A673 (cell line): ENCODE measurements at regions not wholly inside any gene's neighbourhood (a gene's known extent, or its start where the extent isn't known, plus 50 kb on each side); places are given as distances from the start of the nearest gene placed in this dataset.
A peak's percentile ranks its signal among the peaks of the same experiment; 100 is the strongest.

Source experiments
- BruUV-seq: library from RNA; stranded (reverse); fragments of 400-500 nt; replicated peaks from 2 replicates; lab custom pipeline; 2021; lab: Mats Ljungman, UMichigan
- CTCF ChIA-PET: fragments of 300-600 bp; sonication (Branson Sonifier 250); formaldehyde crosslinking; loops from one replicate; lab custom pipeline; 2022; ENCODE audit warnings: antibody characterized with exemption; lab: Charles Lee
- POLR2A ChIA-PET: fragments of 300-600 bp; sonication (Branson Sonifier 250); formaldehyde crosslinking; loops from one replicate; lab custom pipeline; 2022; ENCODE audit warnings: antibody characterized with exemption; ENCODE audit not compliant: low non-redundant PET; lab: Charles Lee
- DNase-seq: peaks from one replicate; pipeline ENCODE4 v3.0.0-alpha.2; 2015; ENCODE audit warnings: low spot score
- H3K27ac ChIP-seq: fragments of 200-600 bp; sonication (generic); 2 replicates; pipeline ENCODE4 v1.5.1; 2016; ENCODE audit warnings: mixed run types, low read depth, mild to moderate bottlenecking, mixed read lengths, antibody characterized with exemption, low read length; ENCODE audit not compliant: poor library complexity, severe bottlenecking
- H3K27me3 ChIP-seq: fragments of 200-600 bp; sonication (generic); replicated peaks from 2 replicates; pipeline ENCODE4 v1.6.1; 2017; ENCODE audit warnings: mixed run types, low read depth, mild to moderate bottlenecking, mixed read lengths, antibody characterized with exemption, low read length; ENCODE audit not compliant: insufficient read depth, poor library complexity
- H3K36me3 ChIP-seq: fragments of 200-600 bp; sonication (generic); 2 replicates; pipeline ENCODE4 v1.6.1; 2016; ENCODE audit warnings: mixed run types, mild to moderate bottlenecking, mixed read lengths, antibody characterized with exemption, low read length; ENCODE audit not compliant: insufficient read depth, poor library complexity, severe bottlenecking
- H3K4me1 ChIP-seq: fragments of 200-600 bp; sonication (generic); 2 replicates; pipeline ENCODE4 v1.6.1; 2017; ENCODE audit warnings: mixed run types, mild to moderate bottlenecking, mixed read lengths, antibody characterized with exemption, low read length; ENCODE audit not compliant: insufficient read depth, poor library complexity, severe bottlenecking
- H3K4me3 ChIP-seq: fragments of 200-600 bp; sonication (generic); 2 replicates; pipeline ENCODE4 v1.5.1; 2016; ENCODE audit warnings: low read depth, mixed run types, mild to moderate bottlenecking, mixed read lengths, low read length; ENCODE audit not compliant: poor library complexity, severe bottlenecking
- H3K9me3 ChIP-seq: fragments of 200-600 bp; sonication (generic); 2 replicates; pipeline ENCODE4 v1.6.1; 2016; ENCODE audit warnings: mixed run types, low read depth, mild to moderate bottlenecking, mixed read lengths, antibody characterized with exemption, low read length; ENCODE audit not compliant: poor library complexity, severe bottlenecking
- EZH2 ChIP-seq: fragments of 200-600 bp; sonication (generic); IDR thresholded peaks from 2 replicates; pipeline ENCODE4 v1.6.1; 2017; ENCODE audit warnings: borderline replicate concordance, low read depth, mild to moderate bottlenecking, mixed read lengths, antibody characterized with exemption, low read length; ENCODE audit not compliant: poor library complexity, severe bottlenecking
- intact Hi-C: fragments of 100-400 bp; cut with micrococcal nuclease; formaldehyde crosslinking; loops from one replicate; pipeline ENCODE4 v1.10.0; 2022; ENCODE audit not compliant: unreplicated experiment
- TF ChIP-seq, protein P1 (sequence below): fragments of 300-800, 200-600 bp; sonication (generic); conservative IDR thresholded peaks from 2 replicates; pipeline ENCODE4 v1.5.1; 2017; ENCODE audit warnings: low read depth, mild to moderate bottlenecking, antibody characterized with exemption, low read length, moderate library complexity, mixed read lengths

DNA sequence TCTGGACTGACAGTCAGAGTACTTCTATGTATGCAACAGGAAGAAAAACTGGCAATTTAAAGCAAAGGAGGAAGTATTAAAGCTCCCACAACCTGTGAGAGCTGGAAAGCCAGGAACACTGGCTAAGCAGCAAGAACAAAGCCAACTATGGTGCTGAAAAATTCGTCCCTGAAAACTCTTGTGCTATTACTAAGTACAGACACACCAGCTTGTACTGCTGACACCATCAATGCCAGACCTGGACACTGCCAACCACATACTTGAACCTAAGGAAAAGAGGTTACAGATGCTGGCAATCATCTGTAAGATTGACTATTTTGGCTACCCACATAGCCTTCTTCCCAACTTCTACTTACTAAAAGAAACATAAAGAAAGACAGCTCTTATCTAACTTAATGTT, 1110.6 kb downstream of the SORCS3 start:
- Histone ChIP-seq H3K27me3 (no peaks in the 10 kb centered on the region), H3K4me1 (no peaks in the 10 kb centered on the region), H3K27ac (no peak overlapping the region), H3K4me3 (no peak overlapping the region), H3K9me3 (no peaks in the 10 kb centered on the region), H3K36me3 (no peaks in the 10 kb centered on the region)
- TF ChIP-seq, protein P1, sequence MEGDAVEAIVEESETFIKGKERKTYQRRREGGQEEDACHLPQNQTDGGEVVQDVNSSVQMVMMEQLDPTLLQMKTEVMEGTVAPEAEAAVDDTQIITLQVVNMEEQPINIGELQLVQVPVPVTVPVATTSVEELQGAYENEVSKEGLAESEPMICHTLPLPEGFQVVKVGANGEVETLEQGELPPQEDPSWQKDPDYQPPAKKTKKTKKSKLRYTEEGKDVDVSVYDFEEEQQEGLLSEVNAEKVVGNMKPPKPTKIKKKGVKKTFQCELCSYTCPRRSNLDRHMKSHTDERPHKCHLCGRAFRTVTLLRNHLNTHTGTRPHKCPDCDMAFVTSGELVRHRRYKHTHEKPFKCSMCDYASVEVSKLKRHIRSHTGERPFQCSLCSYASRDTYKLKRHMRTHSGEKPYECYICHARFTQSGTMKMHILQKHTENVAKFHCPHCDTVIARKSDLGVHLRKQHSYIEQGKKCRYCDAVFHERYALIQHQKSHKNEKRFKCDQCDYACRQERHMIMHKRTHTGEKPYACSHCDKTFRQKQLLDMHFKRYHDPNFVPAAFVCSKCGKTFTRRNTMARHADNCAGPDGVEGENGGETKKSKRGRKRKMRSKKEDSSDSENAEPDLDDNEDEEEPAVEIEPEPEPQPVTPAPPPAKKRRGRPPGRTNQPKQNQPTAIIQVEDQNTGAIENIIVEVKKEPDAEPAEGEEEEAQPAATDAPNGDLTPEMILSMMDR: no peak
- TF ChIP-seq EZH2: no peak
- intact Hi-C loops: no loop called here
- DNase-seq: no peak
- POLR2A ChIA-PET: no interaction called here
- CTCF ChIA-PET: no interaction called here
- BruUV-seq: no TSS peak

DNA sequence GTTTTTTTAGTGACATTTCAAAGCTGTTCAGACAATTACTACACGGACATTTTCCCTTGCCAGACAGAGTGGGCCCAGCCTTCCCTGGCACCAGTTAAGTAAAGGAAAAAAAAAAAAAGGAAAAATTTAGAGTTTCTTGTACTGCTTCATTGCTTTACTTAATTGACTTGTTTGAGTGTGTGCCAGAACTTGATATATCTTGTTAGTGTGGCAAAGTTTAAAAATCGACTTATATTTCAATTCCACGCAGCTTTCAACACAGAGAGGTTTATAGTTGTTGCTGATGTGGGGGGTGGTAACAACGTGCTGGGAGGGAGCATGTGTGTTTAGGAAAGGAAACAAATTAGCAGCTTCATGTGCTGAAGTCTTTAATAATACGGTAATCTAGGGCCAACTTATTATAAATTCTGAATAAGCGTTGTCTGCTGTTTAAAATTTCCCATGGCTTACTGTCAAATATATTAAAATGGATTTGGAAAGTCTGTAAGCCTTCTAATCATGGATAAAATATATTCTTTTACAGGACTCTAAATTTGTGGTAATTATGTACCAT, 1104.6 kb downstream of the SORCS3 start:
- no peak for TF ChIP-seq EZH2
- TF ChIP-seq, protein P1: no peak

DNA sequence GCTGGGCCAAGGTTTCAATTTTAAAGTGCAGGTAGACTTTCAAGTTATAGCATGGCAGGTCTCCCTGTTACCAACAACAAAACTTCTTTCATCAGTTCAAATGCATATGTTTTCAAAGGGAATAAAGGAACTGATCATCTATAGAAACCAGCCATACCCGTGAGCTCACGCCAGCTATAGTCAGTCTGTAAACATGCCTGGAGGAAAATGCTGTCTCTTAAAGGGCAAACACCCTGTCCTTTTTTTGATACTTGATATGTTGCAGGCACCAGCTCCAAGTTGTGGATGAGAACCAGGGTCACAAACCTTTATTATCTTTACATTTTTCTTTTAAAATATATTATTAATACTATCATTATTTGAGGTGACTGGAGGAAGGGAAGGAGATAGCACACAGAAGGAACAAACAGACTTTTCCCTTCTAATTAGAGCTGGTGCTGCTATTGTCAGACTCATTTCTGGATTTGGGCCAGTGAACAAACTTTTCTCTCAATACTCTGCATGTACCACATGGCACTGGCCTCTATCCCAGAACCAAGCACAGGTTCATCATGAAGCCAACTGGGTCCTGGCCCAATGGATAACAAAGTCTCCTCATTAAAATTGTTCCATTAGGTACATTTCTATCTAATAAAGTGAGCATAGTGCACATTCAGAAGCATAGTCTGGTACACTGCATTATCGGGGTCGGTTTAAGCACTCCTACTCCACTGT, 1102.4 kb downstream of the SORCS3 start:
- DNase-seq: no peak
- H3K9me3 ChIP-seq: no peaks in the 10 kb centered on the region
- H3K4me1 ChIP-seq: peaks cover 8% of the 10 kb centered on the region
- ChIA-PET POLR2A (no interaction called here), CTCF (no interaction called here)
- no peak overlapping the region for H3K4me3 ChIP-seq
- TF ChIP-seq, protein P1: no peak
- no peak for TF ChIP-seq EZH2
- H3K27ac ChIP-seq: no peak overlapping the region
- H3K27me3 ChIP-seq: no peaks in the 10 kb centered on the region
- intact Hi-C loops: no loop called here
- no TSS peak for BruUV-seq
- no peaks in the 10 kb centered on the region for H3K36me3 ChIP-seq

More for the DNA sequence above, 1104.6 kb downstream of the SORCS3 start:
- no peaks in the 10 kb centered on the region for H3K9me3 ChIP-seq
- no peaks in the 10 kb centered on the region for H3K36me3 ChIP-seq
- peak; percentile 10 for DNase-seq
- peaks cover 8% of the 10 kb centered on the region for H3K4me1 ChIP-seq
- H3K4me3 ChIP-seq: no peak overlapping the region
- no peak overlapping the region for H3K27ac ChIP-seq
- no peaks in the 10 kb centered on the region for H3K27me3 ChIP-seq
- ChIA-PET CTCF (no interaction called here), POLR2A (no interaction called here)
- BruUV-seq: no TSS peak
- intact Hi-C loops: no loop called here
